ENCODE measurements at regions not wholly inside any gene's neighbourhood (a gene's known extent, or its start where the extent isn't known, plus 50 kb on each side); places are given as distances from the start of the nearest gene placed in this dataset.

DNA sequence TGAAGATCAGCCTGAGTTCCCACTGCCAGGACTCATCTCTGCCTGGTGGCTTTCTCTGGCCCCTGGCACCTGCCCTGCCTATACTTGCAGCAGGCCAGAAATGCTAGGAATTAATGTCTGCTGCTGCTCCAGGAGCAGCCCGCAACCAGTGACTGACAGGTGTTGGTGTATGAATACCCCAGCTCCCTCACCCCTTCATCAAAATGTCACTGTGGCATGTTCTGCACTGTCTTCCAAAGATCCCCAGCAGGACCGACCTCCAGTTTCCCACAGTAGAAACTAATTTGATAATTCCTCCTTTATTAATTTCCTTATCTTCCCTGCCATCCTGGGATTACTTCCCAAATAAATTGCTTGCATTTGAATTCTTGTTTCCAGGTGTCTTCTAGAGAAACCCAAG, 425.4 kb downstream of the BCOR start:
- no peak overlapping the region for H2AFZ ChIP-seq (ENCODE audit: low read depth, low read length, severe bottlenecking)
- H3K36me3 ChIP-seq (ENCODE audit: low read length), result no peaks in the 10 kb centered on the region
- H3K9me3 ChIP-seq (ENCODE audit: insufficient read depth, low read length), result no peaks in the 10 kb centered on the region
- no peaks in the 10 kb centered on the region for H3K79me2 ChIP-seq (ENCODE audit: insufficient read depth, low read length)
- H4K20me1 ChIP-seq (ENCODE audit: low read depth, low read length), result no peaks in the 10 kb centered on the region
- TF ChIP-seq, protein P1, sequence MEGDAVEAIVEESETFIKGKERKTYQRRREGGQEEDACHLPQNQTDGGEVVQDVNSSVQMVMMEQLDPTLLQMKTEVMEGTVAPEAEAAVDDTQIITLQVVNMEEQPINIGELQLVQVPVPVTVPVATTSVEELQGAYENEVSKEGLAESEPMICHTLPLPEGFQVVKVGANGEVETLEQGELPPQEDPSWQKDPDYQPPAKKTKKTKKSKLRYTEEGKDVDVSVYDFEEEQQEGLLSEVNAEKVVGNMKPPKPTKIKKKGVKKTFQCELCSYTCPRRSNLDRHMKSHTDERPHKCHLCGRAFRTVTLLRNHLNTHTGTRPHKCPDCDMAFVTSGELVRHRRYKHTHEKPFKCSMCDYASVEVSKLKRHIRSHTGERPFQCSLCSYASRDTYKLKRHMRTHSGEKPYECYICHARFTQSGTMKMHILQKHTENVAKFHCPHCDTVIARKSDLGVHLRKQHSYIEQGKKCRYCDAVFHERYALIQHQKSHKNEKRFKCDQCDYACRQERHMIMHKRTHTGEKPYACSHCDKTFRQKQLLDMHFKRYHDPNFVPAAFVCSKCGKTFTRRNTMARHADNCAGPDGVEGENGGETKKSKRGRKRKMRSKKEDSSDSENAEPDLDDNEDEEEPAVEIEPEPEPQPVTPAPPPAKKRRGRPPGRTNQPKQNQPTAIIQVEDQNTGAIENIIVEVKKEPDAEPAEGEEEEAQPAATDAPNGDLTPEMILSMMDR (IDR thresholded peaks at IDR 0.05; ENCODE audit: insufficient read depth, low read length, poor library complexity, severe bottlenecking), result no peak
- no peak for TF ChIP-seq EZH2phosphoT487 (conservative IDR thresholded peaks at IDR 0.05; ENCODE audit: low read length)
- no peak overlapping the region for H3K4me3 ChIP-seq (ENCODE audit: insufficient read depth, low read length, poor library complexity, severe bottlenecking)
- no peak overlapping the region for H3K9ac ChIP-seq (ENCODE audit: low read length)
- H3K27me3 ChIP-seq (ENCODE audit: low read length), result no peaks in the 10 kb centered on the region
- H3K9me2 ChIP-seq (replicated peaks; ENCODE audit: insufficient read depth, low read length), result no peaks in the 10 kb centered on the region
- H3K4me2 ChIP-seq (ENCODE audit: low read depth, low read length, poor library complexity, severe bottlenecking), result no peak overlapping the region
- no peak overlapping the region for H3K27ac ChIP-seq (ENCODE audit: low read depth, low read length)
- H3F3A ChIP-seq (ENCODE audit: insufficient read depth), result no peaks in the 10 kb centered on the region

DNA sequence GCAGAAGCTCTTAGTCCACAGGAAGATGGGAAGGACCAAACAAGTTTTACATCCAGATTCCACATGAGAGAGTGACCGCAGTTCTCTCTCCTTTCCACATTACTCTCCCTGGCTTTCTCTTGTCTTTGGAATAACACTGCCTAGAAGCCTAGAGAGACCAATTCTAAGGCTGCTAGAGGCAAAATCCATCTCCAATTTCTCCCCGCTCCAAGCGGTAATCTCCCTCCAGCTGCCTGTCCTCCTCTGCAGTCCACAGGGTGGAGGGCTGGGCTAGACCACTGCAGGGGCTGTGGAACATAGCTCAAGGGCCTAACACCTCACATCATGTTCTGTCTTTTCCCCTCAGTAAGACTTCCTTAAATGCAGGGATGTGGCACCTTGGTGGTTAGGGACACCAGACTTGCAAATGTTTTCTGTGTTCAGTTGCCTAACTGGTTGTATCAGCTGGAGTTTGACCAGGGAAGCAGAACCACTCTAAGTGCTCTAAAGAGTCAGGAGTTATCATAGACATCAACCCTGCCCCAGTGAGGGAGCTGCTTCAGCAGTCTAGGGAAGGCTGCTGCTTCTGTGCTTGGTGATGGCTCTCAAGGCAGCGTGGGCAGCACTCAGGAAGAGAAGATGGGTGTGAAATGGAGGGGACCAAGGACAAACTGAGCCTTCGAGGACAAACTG, 423.1 kb downstream of the BCOR start:
- TF ChIP-seq, protein P1 (IDR thresholded peaks at IDR 0.05; ENCODE audit: insufficient read depth, low read length, poor library complexity, severe bottlenecking), result no peak
- TF ChIP-seq EZH2phosphoT487 (conservative IDR thresholded peaks at IDR 0.05; ENCODE audit: low read length), result no peak
- Histone ChIP-seq H3K27me3 (ENCODE audit: low read length) (no peaks in the 10 kb centered on the region), H3K4me2 (ENCODE audit: low read depth, low read length, poor library complexity, severe bottlenecking) (no peak overlapping the region), H3F3A (ENCODE audit: insufficient read depth) (no peaks in the 10 kb centered on the region), H3K9me2 (replicated peaks; ENCODE audit: insufficient read depth, low read length) (no peaks in the 10 kb centered on the region), H2AFZ (ENCODE audit: low read depth, low read length, severe bottlenecking) (no peak overlapping the region), H3K9ac (ENCODE audit: low read length) (no peak overlapping the region), H4K20me1 (ENCODE audit: low read depth, low read length) (no peaks in the 10 kb centered on the region), H3K36me3 (ENCODE audit: low read length) (no peaks in the 10 kb centered on the region), H3K79me2 (ENCODE audit: insufficient read depth, low read length) (no peaks in the 10 kb centered on the region), H3K9me3 (ENCODE audit: insufficient read depth, low read length) (no peaks in the 10 kb centered on the region), H3K27ac (ENCODE audit: low read depth, low read length) (no peak overlapping the region), H3K4me3 (ENCODE audit: insufficient read depth, low read length, poor library complexity, severe bottlenecking) (no peak overlapping the region)

DNA sequence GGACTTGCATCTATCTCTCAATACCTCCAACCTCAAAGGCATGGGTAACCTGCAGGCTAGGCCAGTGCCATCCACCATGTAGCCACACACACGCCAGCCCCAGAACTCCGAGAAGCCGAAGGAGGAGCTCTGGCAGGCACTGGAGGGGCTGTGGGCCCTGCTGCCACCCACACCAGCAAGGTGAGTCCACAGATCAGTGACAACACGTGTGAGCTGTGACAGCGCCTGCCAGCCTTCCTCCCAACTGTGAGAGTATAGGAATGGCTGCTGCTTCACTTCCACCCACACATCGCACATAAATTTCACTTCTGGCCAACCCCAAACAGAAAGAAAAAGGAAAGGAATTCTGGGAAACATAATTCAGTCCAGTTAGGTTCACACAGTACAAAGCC, 422.6 kb downstream of the BCOR start:
- H3F3A ChIP-seq (ENCODE audit: insufficient read depth), result no peaks in the 10 kb centered on the region
- H3K27ac ChIP-seq (ENCODE audit: low read depth, low read length), result no peak overlapping the region
- no peak overlapping the region for H3K9ac ChIP-seq (ENCODE audit: low read length)
- H2AFZ ChIP-seq (ENCODE audit: low read depth, low read length, severe bottlenecking), result no peak overlapping the region
- no peaks in the 10 kb centered on the region for H3K36me3 ChIP-seq (ENCODE audit: low read length)
- no peaks in the 10 kb centered on the region for H3K9me2 ChIP-seq (replicated peaks; ENCODE audit: insufficient read depth, low read length)
- H3K79me2 ChIP-seq (ENCODE audit: insufficient read depth, low read length), result no peaks in the 10 kb centered on the region
- no peak overlapping the region for H3K4me3 ChIP-seq (ENCODE audit: insufficient read depth, low read length, poor library complexity, severe bottlenecking)
- no peaks in the 10 kb centered on the region for H3K27me3 ChIP-seq (ENCODE audit: low read length)
- H3K9me3 ChIP-seq (ENCODE audit: insufficient read depth, low read length), result no peaks in the 10 kb centered on the region
- no peak overlapping the region for H3K4me2 ChIP-seq (ENCODE audit: low read depth, low read length, poor library complexity, severe bottlenecking)
- H4K20me1 ChIP-seq (ENCODE audit: low read depth, low read length), result no peaks in the 10 kb centered on the region
- no peak for TF ChIP-seq EZH2phosphoT487 (conservative IDR thresholded peaks at IDR 0.05; ENCODE audit: low read length)
- TF ChIP-seq, protein P1 (IDR thresholded peaks at IDR 0.05; ENCODE audit: insufficient read depth, low read length, poor library complexity, severe bottlenecking), result no peak
